GM23338 (cell line): ENCODE measurements at regions not wholly inside any gene's neighbourhood (a gene's known extent, or its start where the extent isn't known, plus 50 kb on each side); places are given as distances from the start of the nearest gene placed in this dataset.
"Not testable (repeated sequence)": the region's sequence is repeated elsewhere in the genome, so short reads cannot be mapped to it uniquely, and the experiment has no call there.

Experiments
- ATAC-seq: fragments of 200-7000 bp; cut with Tn5 transposase; 3 replicates; pipeline ENCODE4 v1.9.1; 2020
- DNase-seq: peaks from one replicate; pipeline ENCODE4 v3.0.0-alpha.2; 2015; ENCODE audit warnings: low spot score
- H2AFZ ChIP-seq: fragments of 200-600 bp; sonication (generic); 2 replicates; pipeline ENCODE4 v1.8.0; 2016; ENCODE audit warnings: antibody characterized with exemption, mild to moderate bottlenecking, moderate library complexity
- H3F3A ChIP-seq: fragments of 200-600 bp; sonication (generic); replicated peaks from 2 replicates; pipeline ENCODE4 v1.8.0; 2017; ENCODE audit warnings: antibody characterized with exemption, mixed run types, low read depth
- H3K27ac ChIP-seq: fragments of 200-600 bp; sonication (generic); 2 replicates; pipeline ENCODE4 v1.6.1; 2016; ENCODE audit warnings: low read depth
- H3K27me3 ChIP-seq: fragments of 200-600 bp; sonication (generic); 2 replicates; pipeline ENCODE4 v1.8.0; 2016; ENCODE audit warnings: mild to moderate bottlenecking, mixed run types, moderate library complexity; ENCODE audit not compliant: insufficient read depth
- H3K36me3 ChIP-seq: fragments of 200-600 bp; sonication (generic); 2 replicates; pipeline ENCODE4 v1.8.0; 2016; ENCODE audit warnings: mild to moderate bottlenecking; ENCODE audit not compliant: insufficient read depth
- H3K4me1 ChIP-seq: fragments of 200-600 bp; sonication (generic); 2 replicates; pipeline ENCODE4 v1.8.0; 2016; ENCODE audit warnings: mild to moderate bottlenecking, moderate library complexity; ENCODE audit not compliant: insufficient read depth
- H3K4me2 ChIP-seq: fragments of 200-600 bp; sonication (generic); 2 replicates; pipeline ENCODE4 v1.7.1; 2017; ENCODE audit warnings: mixed run types
- H3K4me3 ChIP-seq: fragments of 200-600 bp; sonication (generic); 2 replicates; pipeline ENCODE4 v1.6.1; 2016; ENCODE audit warnings: mixed run types
- H3K79me2 ChIP-seq: fragments of 200-600 bp; sonication (generic); replicated peaks from 2 replicates; pipeline ENCODE4 v1.8.0; 2017; ENCODE audit warnings: mild to moderate bottlenecking; ENCODE audit not compliant: insufficient read depth
- H3K9me2 ChIP-seq: fragments of 200-600 bp; sonication (generic); 2 replicates; pipeline ENCODE4 v1.8.0; 2017; ENCODE audit not compliant: insufficient read depth
- H4K20me1 ChIP-seq: fragments of 200-600 bp; sonication (generic); replicated peaks from 2 replicates; pipeline ENCODE4 v1.8.0; 2017; ENCODE audit warnings: mild to moderate bottlenecking; ENCODE audit not compliant: insufficient read depth
- H3K27ac Mint-ChIP-seq: 2 replicates; pipeline ENCODE4 v1.8.0; 2020; ENCODE audit warnings: inconsistent platforms, mild to moderate bottlenecking, moderate library complexity, mixed read lengths
- H3K27me3 Mint-ChIP-seq: 3 replicates; pipeline ENCODE4 v1.8.0; 2022; ENCODE audit warnings: low read depth, mild to moderate bottlenecking, moderate library complexity, mixed read lengths, inconsistent platforms; ENCODE audit not compliant: insufficient read depth, poor library complexity
- H3K36me3 Mint-ChIP-seq: 3 replicates; pipeline ENCODE4 v1.8.0; 2021; ENCODE audit warnings: low read depth, mild to moderate bottlenecking, inconsistent platforms, moderate library complexity, mixed read lengths
- H3K4me1 Mint-ChIP-seq: 3 replicates; pipeline ENCODE4 v1.8.0; 2020; ENCODE audit warnings: mild to moderate bottlenecking, inconsistent platforms, mixed read lengths
- H3K4me3 Mint-ChIP-seq: 3 replicates; pipeline ENCODE4 v1.8.0; 2021; ENCODE audit warnings: moderate library complexity, mild to moderate bottlenecking, inconsistent platforms, mixed read lengths
- H3K9me3 Mint-ChIP-seq: 3 replicates; pipeline ENCODE4 v1.8.0; 2020; ENCODE audit warnings: moderate library complexity, mild to moderate bottlenecking, inconsistent platforms, mixed read lengths
- REST ChIP-seq: IDR thresholded peaks from one replicate; pipeline ENCODE4 v1.6.1; 2018; ENCODE audit warnings: antibody characterized with exemption; ENCODE audit not compliant: unreplicated experiment
- ZNF114 ChIP-seq: fragments of 250-450 bp; sonication (Bioruptor Pico); IDR thresholded peaks from 2 replicates; pipeline ENCODE4 v1.5.0; 2020; ENCODE audit warnings: mild to moderate bottlenecking, moderate library complexity
- ZNF462 ChIP-seq: fragments of 250-450 bp; sonication (Bioruptor Pico); IDR thresholded peaks from 2 replicates; pipeline ENCODE4 v1.5.0; 2020; ENCODE audit warnings: mild to moderate bottlenecking, moderate library complexity

GRCh38 chr4:36610628-36611027, 329.2 kb downstream of the DTHD1 start (continued):
- no peak for TF ChIP-seq ZNF462 (CRISPR knock-in tag)
- TF ChIP-seq ZNF114 (CRISPR knock-in tag) = no peak
- no peak for TF ChIP-seq REST

GRCh38 chr4:36613142-36613541, 331.7 kb downstream of the DTHD1 start:
- not testable (repeated sequence) for H3F3A ChIP-seq, H3K4me1 Mint-ChIP-seq, H3K4me3 Mint-ChIP-seq, H3K27me3 Mint-ChIP-seq, H3K4me2 ChIP-seq, H3K27me3 ChIP-seq, H3K27ac ChIP-seq, H3K4me1 ChIP-seq, DNase-seq, H3K36me3 Mint-ChIP-seq, H3K79me2 ChIP-seq, ATAC-seq, H4K20me1 ChIP-seq, H3K36me3 ChIP-seq, H2AFZ ChIP-seq, H3K4me3 ChIP-seq, H3K27ac Mint-ChIP-seq, H3K9me3 Mint-ChIP-seq
- peaks cover 14% of the 10 kb centered on the region for H3K9me2 ChIP-seq
